Colonic mucosa (tissue), 4 donors: ENCODE measurements at regions not wholly inside any gene's neighbourhood (a gene's known extent, or its start where the extent isn't known, plus 50 kb on each side); places are given as distances from the start of the nearest gene placed in this dataset.

Experiments
- DNase-seq: peaks from one replicate; pipeline ENCODE4 v3.0.0-alpha.2; 2020
- H3K27ac ChIP-seq: fragments of 200-600 bp; one replicate; pipeline ENCODE4 v1.8.0; 2021
- H3K27me3 ChIP-seq: fragments of 200-600 bp; one replicate; pipeline ENCODE4 v1.8.0; 2021
- H3K36me3 ChIP-seq: fragments of 200-600 bp; one replicate; pipeline ENCODE4 v1.8.0; 2021
- H3K4me1 ChIP-seq: fragments of 200-600 bp; one replicate; pipeline ENCODE4 v1.8.0; 2021; ENCODE audit warnings: mild to moderate bottlenecking
- H3K4me3 ChIP-seq: fragments of 200-600 bp; one replicate; pipeline ENCODE4 v1.8.0; 2021
- H3K9ac ChIP-seq, 2 donors: one replicate each; pipeline ENCODE4 v1.7.0; 2013; ENCODE audit warnings: control low read depth in 2 of 2, low read depth in 2 of 2, low read length in 2 of 2
- H3K9me3 ChIP-seq: fragments of 200-600 bp; one replicate; pipeline ENCODE4 v1.8.0; 2021
- CTCF ChIP-seq: fragments of 200-600 bp; IDR thresholded peaks from one replicate; pipeline ENCODE4 v1.8.0; 2022; ENCODE audit warnings: antibody characterized with exemption, mild to moderate bottlenecking
- intact Hi-C: fragments of 100-400 bp; cut with DNase I; formaldehyde crosslinking; loops from one replicate; pipeline ENCODE4 v1.14.1; 2022
- donor health status: healthy.
- donor health status: DM: no; HTN: no; CAD: no.
- donor health status: DM: no; HTN: no; CAD: no.

GRCh38 chr9:13684656-13685055 is 405.2 kb upstream of the MPDZ start:
- no peaks in the 10 kb centered on the region for H3K9me3 ChIP-seq
- no peak overlapping the region for H3K4me3 ChIP-seq
- intact Hi-C loops: loop anchor here (10.0 kb wide), 1 partner anchor 60 kb away; no protein-coding TSS in a partner anchor
- no peaks in the 10 kb centered on the region for H3K4me1 ChIP-seq
- TF ChIP-seq CTCF: no peak
- H3K27ac ChIP-seq: no peak overlapping the region
- no peaks in the 10 kb centered on the region for H3K27me3 ChIP-seq
- H3K36me3 ChIP-seq: no peaks in the 10 kb centered on the region
- DNase-seq: no peak
- no peak overlapping the region for H3K9ac ChIP-seq

DNA sequence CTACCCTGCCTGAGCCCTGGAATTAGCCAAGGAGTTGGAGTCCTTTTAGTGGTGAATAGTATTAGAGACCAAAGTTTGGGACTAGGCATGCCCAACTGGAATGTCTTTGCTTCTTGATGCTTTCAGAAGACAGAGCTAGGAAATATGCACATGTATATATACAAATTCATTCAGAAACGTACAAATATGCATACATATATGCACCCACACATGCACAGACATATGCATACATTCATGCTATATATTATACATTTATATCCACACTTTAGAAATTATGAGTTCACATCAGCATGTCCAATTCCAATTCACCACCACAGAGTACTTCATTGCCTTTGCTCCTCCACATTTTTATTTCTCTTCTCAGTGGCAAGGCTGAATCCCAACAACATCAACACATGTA is 398.3 kb upstream of the MPDZ start:
- DNase-seq: no peak
- Histone ChIP-seq H3K27ac (no peak overlapping the region), H3K36me3 (no peaks in the 10 kb centered on the region), H3K27me3 (no peaks in the 10 kb centered on the region), H3K4me1 (no peaks in the 10 kb centered on the region), H3K4me3 (no peak overlapping the region), H3K9ac (no peak overlapping the region), H3K9me3 (no peaks in the 10 kb centered on the region)
- intact Hi-C loops: no loop called here
- no peak for TF ChIP-seq CTCF

GRCh38 chr9:13675638-13676000 is 396.1 kb upstream of the MPDZ start:
- TF ChIP-seq CTCF: no peak
- no peak for DNase-seq
- Histone ChIP-seq H3K36me3 (no peaks in the 10 kb centered on the region), H3K27ac (no peak overlapping the region), H3K9ac (no peak overlapping the region), H3K4me3 (no peak overlapping the region), H3K9me3 (no peaks in the 10 kb centered on the region), H3K27me3 (no peaks in the 10 kb centered on the region), H3K4me1 (no peaks in the 10 kb centered on the region)
- intact Hi-C loops: no loop called here

- Histone ChIP-seq H3K4me1 (no peaks in the 10 kb centered on the region), H3K27ac (no peak overlapping the region), H3K9ac (no peak overlapping the region), H3K27me3 (no peaks in the 10 kb centered on the region), H3K4me3 (no peak overlapping the region), H3K9me3 (no peaks in the 10 kb centered on the region), H3K36me3 (no peaks in the 10 kb centered on the region)
- intact Hi-C loops: no loop called here
- no peak for DNase-seq
- no peak for TF ChIP-seq CTCF
These were observed 395.6 kb upstream of the MPDZ start for GRCh38 chr9:13674926-13675637.

GRCh38 chr9:13673348-13673747 is 393.9 kb upstream of the MPDZ start:
- intact Hi-C loops: no loop called here

More at GRCh38 chr9:13673348-13673747, 393.9 kb upstream of the MPDZ start:
- TF ChIP-seq CTCF: no peak
- Histone ChIP-seq H3K4me1 (no peaks in the 10 kb centered on the region), H3K27ac (no peak overlapping the region), H3K9ac (no peak overlapping the region), H3K36me3 (no peaks in the 10 kb centered on the region), H3K9me3 (no peaks in the 10 kb centered on the region), H3K27me3 (no peaks in the 10 kb centered on the region), H3K4me3 (no peak overlapping the region)
- DNase-seq: no peak
